GM12878 (cell line): ENCODE measurements at regions not wholly inside any gene's neighbourhood (a gene's known extent, or its start where the extent isn't known, plus 50 kb on each side); places are given as distances from the start of the nearest gene placed in this dataset.

Experiments
- CHD1 ChIP-seq: IDR thresholded peaks from 2 replicates; pipeline ENCODE4 v1.6.1; 2012; ENCODE audit warnings: low read depth, low read length, improper control_type of control experiment
- CTCF ChIP-seq, 3 experiments: IDR thresholded peaks in 2 of 3; conservative IDR thresholded peaks in 1 of 3; 2 replicates each; pipeline ENCODE4 v1.5.1; 2011; ENCODE audit warnings: low read depth in 3 of 3, low read length in 3 of 3, mild to moderate bottlenecking in 3 of 3, control low read depth in 2 of 3, moderate library complexity in 2 of 3, inconsistent platforms in 1 of 3, mixed read lengths in 1 of 3; ENCODE audit not compliant: control insufficient read depth in 2 of 3, insufficient read depth in 1 of 3; ENCODE audit errors: extremely low read depth in 1 of 3
- EP300 ChIP-seq, 2 experiments: fragments of 150-350 bp in 1 of 2; IDR thresholded peaks; 2 replicates each; pipeline ENCODE4 v1.6.1; 2011 to 2012; ENCODE audit warnings: low read depth in 2 of 2, low read length in 2 of 2, borderline replicate concordance in 1 of 2, improper control_type of control experiment in 1 of 2, inconsistent platforms in 1 of 2; ENCODE audit not compliant: control insufficient read depth in 1 of 2
- EZH2 ChIP-seq: IDR thresholded peaks from 2 replicates; pipeline ENCODE4 v1.6.1; 2012; ENCODE audit warnings: low read depth, mild to moderate bottlenecking, control low read depth, inconsistent platforms, low read length, borderline replicate concordance; ENCODE audit not compliant: control insufficient read depth
- FOS ChIP-seq: IDR thresholded peaks from 3 replicates; pipeline ENCODE4 v1.6.1; 2011; ENCODE audit warnings: borderline replicate concordance; ENCODE audit not compliant: insufficient read length; ENCODE audit errors: extremely low read depth
- MYC ChIP-seq: IDR thresholded peaks from 2 replicates; pipeline ENCODE4 v1.6.1; 2011; ENCODE audit warnings: mild to moderate bottlenecking, low read length, moderate library complexity, inconsistent platforms; ENCODE audit not compliant: insufficient read depth, insufficient replicate concordance, insufficient read length, severe bottlenecking
- POLR2AphosphoS5 ChIP-seq: IDR thresholded peaks from 2 replicates; pipeline ENCODE4 v1.6.1; 2011; ENCODE audit warnings: mild to moderate bottlenecking, low read length, inconsistent platforms
- TAF1 ChIP-seq: IDR thresholded peaks from 2 replicates; pipeline ENCODE4 v1.6.1; 2011; ENCODE audit warnings: mild to moderate bottlenecking, low read depth, low read length, borderline replicate concordance
- TF ChIP-seq, protein P1 (sequence below): fragments of 450-650 bp; IDR thresholded peaks from 2 replicates; pipeline ENCODE4 v1.6.1; 2017; ENCODE audit warnings: mild to moderate bottlenecking, low read depth, inconsistent platforms; ENCODE audit not compliant: poor library complexity, severe bottlenecking
- TF ChIP-seq, protein P2 (sequence below): IDR thresholded peaks from 2 replicates; pipeline ENCODE4 v1.6.1; 2012; ENCODE audit warnings: low read depth, low read length, improper control_type of control experiment

DNA sequence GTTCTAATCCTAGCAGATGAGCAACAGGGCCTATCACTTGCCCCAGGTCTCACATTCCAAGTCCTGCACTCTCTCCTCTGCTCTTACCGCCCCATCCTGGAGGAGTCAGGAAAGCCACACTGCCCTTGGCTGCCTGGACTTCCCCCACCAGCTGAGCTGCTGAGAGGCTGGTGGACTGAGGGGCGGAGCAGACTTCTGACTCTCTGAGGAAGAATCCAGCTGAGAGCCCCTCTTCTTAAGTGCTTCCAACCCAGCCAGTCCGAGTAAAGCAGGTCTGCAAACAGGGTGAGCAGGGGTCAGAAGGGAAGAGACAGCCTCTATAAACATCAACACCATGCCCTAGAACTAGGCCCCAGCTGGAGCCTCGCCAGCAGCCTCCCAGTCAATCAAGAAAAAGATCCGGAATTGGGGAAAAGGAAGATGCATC lies 92.4 kb upstream of the TMEM72 start:
- no peak for TF ChIP-seq POLR2AphosphoS5
- TF ChIP-seq, protein P1, sequence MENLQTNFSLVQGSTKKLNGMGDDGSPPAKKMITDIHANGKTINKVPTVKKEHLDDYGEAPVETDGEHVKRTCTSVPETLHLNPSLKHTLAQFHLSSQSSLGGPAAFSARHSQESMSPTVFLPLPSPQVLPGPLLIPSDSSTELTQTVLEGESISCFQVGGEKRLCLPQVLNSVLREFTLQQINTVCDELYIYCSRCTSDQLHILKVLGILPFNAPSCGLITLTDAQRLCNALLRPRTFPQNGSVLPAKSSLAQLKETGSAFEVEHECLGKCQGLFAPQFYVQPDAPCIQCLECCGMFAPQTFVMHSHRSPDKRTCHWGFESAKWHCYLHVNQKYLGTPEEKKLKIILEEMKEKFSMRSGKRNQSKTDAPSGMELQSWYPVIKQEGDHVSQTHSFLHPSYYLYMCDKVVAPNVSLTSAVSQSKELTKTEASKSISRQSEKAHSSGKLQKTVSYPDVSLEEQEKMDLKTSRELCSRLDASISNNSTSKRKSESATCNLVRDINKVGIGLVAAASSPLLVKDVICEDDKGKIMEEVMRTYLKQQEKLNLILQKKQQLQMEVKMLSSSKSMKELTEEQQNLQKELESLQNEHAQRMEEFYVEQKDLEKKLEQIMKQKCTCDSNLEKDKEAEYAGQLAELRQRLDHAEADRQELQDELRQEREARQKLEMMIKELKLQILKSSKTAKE: no peak
- TF ChIP-seq EP300 (IDR thresholded peaks at IDR 0.05; ENCODE audit: borderline replicate concordance in 1 of 2, control insufficient read depth in 1 of 2, low read depth in 2 of 2, low read length in 2 of 2): no peak
- TF ChIP-seq FOS: no peak
- no peak for TF ChIP-seq CTCF (IDR thresholded peaks at IDR 0.05 in 2 of 3, conservative IDR thresholded peaks at IDR 0.05 in 1 of 3; ENCODE audit: control insufficient read depth in 2 of 3, extremely low read depth in 1 of 3, insufficient read depth in 1 of 3, low read depth in 3 of 3, low read length in 3 of 3)
- no peak for TF ChIP-seq MYC
- TF ChIP-seq, protein P2, sequence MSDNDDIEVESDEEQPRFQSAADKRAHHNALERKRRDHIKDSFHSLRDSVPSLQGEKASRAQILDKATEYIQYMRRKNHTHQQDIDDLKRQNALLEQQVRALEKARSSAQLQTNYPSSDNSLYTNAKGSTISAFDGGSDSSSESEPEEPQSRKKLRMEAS: no peak
- no peak for TF ChIP-seq EZH2
- no peak for TF ChIP-seq CHD1
- TF ChIP-seq TAF1: no peak
